NB4 (cell line): ENCODE measurements at regions not wholly inside any gene's neighbourhood (a gene's known extent, or its start where the extent isn't known, plus 50 kb on each side); places are given as distances from the start of the nearest gene placed in this dataset.

Experiments used
- POLR2A ChIP-seq: IDR thresholded peaks from 2 replicates; pipeline ENCODE4 v1.6.1; 2011; ENCODE audit warnings: mild to moderate bottlenecking; ENCODE audit not compliant: insufficient read length; ENCODE audit errors: extremely low read depth
- TF ChIP-seq, protein P1 (sequence below): IDR thresholded peaks from one replicate; pipeline ENCODE4 v1.5.1; 2012; ENCODE audit warnings: low read depth, low read length

DNA sequence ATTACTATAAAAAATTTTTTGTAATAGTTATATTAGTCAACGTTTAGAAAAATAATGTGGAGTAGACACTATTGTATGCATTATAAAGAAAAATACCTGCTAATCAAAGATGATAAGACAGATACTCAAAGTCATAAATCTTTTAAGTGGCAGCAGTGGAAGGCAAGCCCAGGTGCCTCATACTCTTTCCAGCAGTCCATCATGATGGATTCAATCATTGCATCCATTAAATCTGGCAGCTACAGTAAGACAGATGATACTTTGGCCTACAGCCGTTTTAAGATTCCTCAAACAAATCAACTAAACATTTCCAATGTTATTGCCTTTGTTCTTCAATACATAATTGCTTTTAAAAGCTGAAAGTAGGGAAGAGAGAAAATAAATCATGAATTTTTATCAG, 1392.9 kb upstream of the NUDT12 start:
- TF ChIP-seq, protein P1, sequence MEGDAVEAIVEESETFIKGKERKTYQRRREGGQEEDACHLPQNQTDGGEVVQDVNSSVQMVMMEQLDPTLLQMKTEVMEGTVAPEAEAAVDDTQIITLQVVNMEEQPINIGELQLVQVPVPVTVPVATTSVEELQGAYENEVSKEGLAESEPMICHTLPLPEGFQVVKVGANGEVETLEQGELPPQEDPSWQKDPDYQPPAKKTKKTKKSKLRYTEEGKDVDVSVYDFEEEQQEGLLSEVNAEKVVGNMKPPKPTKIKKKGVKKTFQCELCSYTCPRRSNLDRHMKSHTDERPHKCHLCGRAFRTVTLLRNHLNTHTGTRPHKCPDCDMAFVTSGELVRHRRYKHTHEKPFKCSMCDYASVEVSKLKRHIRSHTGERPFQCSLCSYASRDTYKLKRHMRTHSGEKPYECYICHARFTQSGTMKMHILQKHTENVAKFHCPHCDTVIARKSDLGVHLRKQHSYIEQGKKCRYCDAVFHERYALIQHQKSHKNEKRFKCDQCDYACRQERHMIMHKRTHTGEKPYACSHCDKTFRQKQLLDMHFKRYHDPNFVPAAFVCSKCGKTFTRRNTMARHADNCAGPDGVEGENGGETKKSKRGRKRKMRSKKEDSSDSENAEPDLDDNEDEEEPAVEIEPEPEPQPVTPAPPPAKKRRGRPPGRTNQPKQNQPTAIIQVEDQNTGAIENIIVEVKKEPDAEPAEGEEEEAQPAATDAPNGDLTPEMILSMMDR: no peak
- no peak for TF ChIP-seq POLR2A
